Esophagus muscularis mucosa (tissue), 3 donors: ENCODE measurements at regions not wholly inside any gene's neighbourhood (a gene's known extent, or its start where the extent isn't known, plus 50 kb on each side); places are given as distances from the start of the nearest gene placed in this dataset.

Experiments
- CTCF ChIP-seq, 3 experiments: fragments of 200-600 bp in 2 of 3; fragments of 450-650 bp in 1 of 3; sonication (generic) in 2 of 3; IDR thresholded peaks; one replicate each; pipeline ENCODE4 v1.5.1; 2017 to 2019; ENCODE audit warnings: antibody characterized with exemption in 3 of 3, mild to moderate bottlenecking in 2 of 3, moderate library complexity in 1 of 3
- POLR2A ChIP-seq: fragments of 450-650 bp; IDR thresholded peaks from one replicate; pipeline ENCODE4 v1.6.1; 2017; ENCODE audit warnings: antibody characterized with exemption, moderate library complexity, mild to moderate bottlenecking, low read depth
- POLR2AphosphoS5 ChIP-seq, 2 donors: sonication (generic); formaldehyde crosslinking; IDR thresholded peaks; one replicate each; pipeline ENCODE4 v1.6.1; 2017; ENCODE audit warnings: antibody characterized with exemption in 2 of 2

GRCh38 chr9:15079989-15080388, 169.8 kb upstream of the FREM1 start:
- TF ChIP-seq CTCF (IDR thresholded peaks at IDR 0.05) (no peak), POLR2A (no peak), POLR2AphosphoS5 (IDR thresholded peaks at IDR 0.05) (no peak)
